PC-3 (cell line): ENCODE measurements at regions not wholly inside any gene's neighbourhood (a gene's known extent, or its start where the extent isn't known, plus 50 kb on each side); places are given as distances from the start of the nearest gene placed in this dataset.

Source experiments
- CTCF ChIP-seq: fragments of 300-600 bp; sonication (generic); conservative IDR thresholded peaks from 2 replicates; pipeline ENCODE4 v1.5.1; 2017; ENCODE audit warnings: antibody characterized with exemption, low read depth, mild to moderate bottlenecking, low read length
- EZH2 ChIP-seq: fragments of 300-600 bp; sonication (generic); IDR thresholded peaks from one replicate; pipeline ENCODE4 v1.6.1; 2017; ENCODE audit warnings: antibody characterized with exemption, mild to moderate bottlenecking, low read length; ENCODE audit not compliant: unreplicated experiment
- EZH2phosphoT487 ChIP-seq: fragments of 300-600 bp; sonication (generic); IDR thresholded peaks from 2 replicates; pipeline ENCODE4 v1.6.1; 2018; ENCODE audit warnings: mild to moderate bottlenecking, antibody characterized with exemption, low read length, borderline replicate concordance

DNA sequence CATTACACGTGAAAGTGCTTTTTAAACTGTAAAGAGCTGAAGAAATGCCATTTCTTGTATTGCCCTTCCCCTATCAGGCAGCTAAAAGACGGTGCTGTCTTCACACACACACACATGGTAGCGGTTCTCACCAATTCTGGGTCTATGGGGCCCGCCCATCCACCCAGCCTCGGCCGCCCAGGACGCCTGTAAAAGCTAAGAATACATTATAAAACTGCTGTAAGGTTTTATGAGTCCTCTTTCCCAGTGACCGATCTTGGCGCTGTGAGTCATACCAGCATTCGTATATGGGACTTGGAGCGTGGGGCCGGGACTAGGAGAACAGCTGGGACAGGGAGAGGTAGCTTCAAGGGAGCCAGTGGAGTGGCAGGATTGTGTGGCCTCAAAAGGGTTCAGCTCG, 149.7 kb upstream of the CADM1 start:
- TF ChIP-seq CTCF (no peak), EZH2phosphoT487 (no peak), EZH2 (no peak)
